Activated CD8-positive, alpha-beta memory T cell treated with anti-CD3 and anti-CD28 coated beads, Interleukin-2, amount 50 U/mL, for 24 hours (primary cell): ENCODE measurements at regions not wholly inside any gene's neighbourhood (a gene's known extent, or its start where the extent isn't known, plus 50 kb on each side); places are given as distances from the start of the nearest gene placed in this dataset.

Source experiments
- DNase-seq: peaks from one replicate; pipeline ENCODE4 v3.0.0-alpha.2; 2020; ENCODE audit errors: extremely low read depth

DNA sequence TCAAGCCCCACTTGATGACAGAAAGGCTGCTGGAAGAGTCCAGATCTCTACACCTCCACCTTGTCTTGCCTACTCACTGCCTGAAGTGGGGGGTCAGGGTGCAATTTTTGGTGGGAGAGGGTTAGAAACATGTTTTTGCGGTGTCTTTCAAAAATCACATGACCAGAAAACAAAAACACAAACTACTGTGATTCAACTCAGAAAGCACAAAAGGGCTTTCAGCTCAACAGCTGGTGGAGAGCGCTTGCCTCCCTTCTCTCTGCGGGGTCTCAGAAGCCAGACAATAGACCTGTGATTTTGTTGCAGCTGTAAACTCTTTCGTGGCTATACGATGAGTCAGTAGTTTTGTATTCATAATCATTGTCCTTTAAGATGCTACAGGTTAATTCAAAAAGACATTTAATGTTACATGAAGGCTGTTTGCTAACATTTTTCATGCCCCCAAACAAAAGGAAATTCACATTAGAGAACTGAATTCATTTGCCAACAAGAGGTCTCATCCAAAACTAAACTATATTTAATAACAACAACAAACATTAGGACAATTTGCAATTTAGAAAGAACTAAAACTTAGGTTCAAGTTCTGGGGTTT lies 172.6 kb upstream of the RAI14 start:
- DNase-seq, result no peak

DNA sequence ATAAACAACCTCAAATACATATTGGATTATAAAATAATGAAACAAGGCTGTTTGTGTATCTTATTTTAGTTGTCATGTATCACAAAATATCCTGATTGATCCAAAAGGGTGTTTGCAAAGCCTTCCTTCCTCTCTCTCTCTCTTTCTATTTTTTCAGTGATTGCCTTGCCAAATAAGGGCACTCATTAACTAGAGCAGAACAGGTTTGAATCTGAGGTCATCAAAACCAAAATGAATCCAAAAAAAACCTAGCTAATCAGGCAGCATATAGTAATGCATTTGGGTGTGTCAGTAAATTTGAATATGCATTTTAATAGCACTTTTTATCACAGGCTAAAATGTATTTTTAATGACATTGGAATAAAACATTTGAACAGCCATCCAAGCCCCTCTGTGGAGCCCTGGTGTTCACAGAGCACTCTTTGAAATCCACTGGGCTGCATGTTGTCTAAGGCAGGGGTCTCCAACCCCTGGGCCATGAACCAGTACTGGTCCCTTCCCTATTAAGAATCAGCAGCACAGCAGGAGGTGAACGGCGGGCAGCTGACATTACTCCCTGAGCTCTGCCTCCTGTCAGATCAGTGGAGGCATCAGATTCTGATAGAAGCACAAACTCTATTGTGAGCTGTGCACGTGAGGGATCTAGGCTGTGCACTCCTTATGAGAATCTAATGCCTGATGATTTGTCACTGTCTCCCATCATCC lies 171.8 kb upstream of the RAI14 start:
- DNase-seq, result no peak

DNA sequence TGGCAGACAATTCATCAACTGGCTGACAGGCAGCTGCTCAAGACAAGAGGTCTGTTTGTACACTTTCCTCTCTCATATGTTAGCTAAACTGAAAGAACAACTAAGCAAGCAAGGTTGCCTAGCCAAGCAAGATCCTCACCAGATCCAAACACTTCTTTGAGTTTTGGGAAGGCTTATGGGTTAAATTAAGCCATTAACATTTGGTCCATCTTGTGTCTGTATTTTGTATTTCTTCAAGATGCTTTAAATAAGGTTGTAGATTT lies 170.4 kb upstream of the RAI14 start:
- no peak for DNase-seq

DNA sequence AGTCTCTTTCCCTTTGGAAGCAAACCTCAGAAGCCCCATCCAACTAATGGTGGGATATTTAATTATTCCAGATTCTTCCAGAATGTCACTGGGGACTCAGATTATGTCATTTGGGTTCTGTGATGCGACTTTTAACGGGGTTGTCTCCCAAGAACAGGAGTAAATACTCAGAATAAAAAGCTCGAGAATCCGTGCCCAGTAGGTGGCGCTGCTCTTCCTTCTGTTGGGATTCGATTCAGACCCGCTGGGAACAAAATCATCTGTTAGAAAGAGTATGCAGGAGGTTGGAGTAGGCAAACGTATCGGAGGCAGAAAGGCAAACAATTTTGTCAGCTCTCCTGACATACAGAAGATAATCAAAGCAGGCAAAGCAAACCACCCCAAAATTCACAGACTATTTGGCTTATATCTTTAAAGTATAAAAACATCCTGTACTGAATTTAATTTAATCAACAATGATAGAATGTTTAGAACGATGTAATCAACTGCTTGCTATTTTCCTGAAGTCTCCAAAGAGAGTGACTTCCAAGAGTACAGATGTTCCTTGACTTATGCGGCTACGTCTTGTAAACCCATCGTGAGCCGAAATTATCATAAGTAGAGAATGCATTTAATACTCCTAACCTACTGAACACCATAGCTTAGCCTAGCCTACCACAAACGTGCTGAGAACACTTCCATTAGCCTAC lies 169.8 kb upstream of the RAI14 start:
- DNase-seq, result peak; percentile 30

DNA sequence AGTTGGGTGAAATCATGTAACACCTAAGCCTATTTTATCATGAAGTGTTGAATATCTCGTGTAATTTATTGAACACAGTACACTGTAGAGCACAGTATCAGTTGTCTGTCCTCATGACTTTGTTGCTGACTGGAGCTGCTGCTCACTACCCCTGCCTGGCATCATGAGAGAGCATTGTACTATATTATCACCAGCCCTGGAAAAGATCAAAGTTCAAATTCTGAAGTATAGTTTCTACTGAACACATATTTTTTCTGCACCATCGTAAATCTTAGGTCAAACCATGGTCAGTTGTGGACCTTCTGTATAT lies 169.3 kb upstream of the RAI14 start:
- no peak for DNase-seq

DNA sequence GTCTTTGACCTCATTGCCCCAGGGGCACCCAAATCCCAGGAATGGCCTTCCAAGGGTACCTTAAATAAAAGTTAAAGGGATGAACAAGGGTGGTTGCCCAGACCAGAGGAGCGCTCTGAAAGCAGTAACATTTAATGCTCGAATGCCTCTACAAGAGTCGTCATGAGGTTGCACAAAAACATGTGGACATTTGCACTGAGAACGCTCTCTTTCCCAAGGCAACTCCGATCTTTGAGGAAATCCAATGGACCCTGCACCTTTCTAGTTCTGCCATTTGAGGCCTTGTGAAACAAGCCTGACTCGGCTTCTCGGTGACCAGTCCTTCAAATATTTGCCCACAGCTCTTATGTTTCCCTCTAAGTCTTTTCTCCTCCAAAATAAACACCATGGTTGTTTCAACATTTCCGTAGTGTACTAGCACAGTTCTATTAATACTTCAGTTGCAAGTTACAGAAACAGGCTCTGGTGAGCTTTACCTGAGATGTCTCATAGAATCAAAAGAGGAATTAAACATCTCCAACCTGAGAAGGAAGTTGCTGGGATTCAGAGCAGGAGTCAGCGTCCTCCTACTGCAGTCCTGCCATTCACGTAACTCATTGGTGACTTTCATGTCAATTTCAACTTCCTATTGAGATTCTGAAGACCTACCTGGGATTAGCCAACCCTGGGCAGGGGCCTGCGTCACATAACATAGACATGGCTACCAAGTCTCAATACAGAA lies 168.8 kb upstream of the RAI14 start:
- no peak for DNase-seq

DNA sequence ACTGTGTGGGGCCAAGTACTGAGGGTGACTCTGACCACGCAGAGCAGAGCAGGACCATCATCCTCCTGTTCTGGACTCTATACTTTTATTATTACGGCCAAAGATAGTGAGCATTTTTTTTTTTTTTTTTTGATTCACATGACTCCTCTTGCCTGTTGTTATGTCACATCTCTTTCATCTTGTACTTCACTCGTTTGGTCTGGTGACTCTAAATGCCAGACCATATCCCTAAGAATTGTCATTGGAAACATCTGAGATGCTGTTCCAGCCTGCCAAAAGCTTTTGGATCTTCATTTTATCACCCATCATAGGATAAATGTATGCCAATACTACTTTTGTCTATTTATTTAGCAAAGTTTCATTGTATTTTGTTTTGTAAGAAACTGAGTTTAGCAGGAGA lies 168.2 kb upstream of the RAI14 start:
- DNase-seq, result no peak

DNA sequence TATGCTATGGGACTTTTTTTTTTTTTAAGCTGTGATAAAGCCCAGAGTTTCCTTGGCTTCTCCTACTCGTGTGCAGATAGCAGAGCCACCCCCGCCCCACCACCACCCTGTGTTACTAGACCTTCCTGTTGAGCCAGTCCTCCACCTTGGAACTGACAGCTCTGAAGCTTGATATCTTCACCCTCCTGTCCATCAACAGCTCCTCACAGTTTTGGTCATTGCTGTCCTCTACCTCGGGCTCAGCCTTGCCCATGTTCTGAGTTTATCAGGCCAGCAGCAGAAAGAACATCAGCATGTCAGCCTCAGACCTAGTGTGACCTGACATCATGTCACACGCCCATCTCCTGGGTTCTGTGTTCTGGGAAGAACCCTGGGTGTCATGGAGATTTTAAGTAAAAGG lies 167.1 kb upstream of the RAI14 start:
- DNase-seq, result no peak

DNA sequence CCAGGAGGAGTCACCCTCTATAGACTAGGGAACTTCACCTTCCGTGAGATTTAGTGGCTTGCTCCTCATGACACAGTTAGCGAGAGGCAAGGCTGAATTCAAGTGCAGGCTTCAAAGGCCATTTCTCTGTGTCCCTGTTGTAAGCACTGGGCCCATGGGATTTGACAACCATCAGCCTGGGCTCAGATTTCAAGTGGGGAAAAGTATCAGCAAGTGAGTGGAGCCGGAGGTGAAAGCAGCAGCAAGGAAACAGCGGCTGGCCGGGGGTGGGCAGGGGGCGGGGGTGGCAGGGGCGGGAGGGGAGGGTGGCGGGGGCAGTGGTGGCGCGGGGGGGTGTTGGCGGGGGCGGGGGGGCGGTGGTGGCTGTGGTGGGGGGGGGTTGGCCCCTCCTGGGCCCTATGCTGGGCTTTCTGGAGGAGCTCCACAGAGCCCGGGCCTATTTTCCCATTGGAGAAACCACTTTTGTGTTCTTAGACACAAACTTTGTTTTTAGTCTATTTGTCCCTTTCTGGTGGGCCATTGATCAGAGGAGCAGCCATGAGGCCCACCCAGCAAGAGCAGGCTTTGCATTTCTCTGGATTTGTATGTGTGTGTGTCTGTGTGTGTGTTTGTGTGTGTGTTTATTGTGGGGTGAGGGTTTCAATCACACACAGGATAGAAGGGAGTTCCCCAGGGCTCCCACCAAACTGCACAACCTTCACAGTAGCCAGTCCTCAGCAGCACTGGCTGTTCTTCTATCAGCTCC lies 165.4 kb upstream of the RAI14 start:
- DNase-seq, result no peak

DNA sequence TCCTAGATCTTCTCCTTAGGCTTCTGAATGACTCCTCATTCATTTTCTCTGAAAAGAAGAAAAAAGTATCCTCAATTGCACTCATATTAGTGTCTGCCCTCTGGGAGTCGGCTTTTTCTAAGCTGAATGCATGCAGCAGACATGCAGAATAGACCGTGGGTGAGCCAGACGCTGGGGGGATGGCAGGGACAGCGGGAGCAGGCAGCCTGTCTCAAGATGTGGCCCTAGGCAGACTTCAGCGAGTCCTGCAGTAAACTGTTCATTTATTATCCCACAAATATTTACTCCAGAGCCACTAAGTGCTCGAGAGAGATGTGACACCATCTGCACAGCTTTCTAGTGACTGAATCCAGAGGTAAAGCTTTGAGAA lies 164.9 kb upstream of the RAI14 start:
- DNase-seq, result no peak

DNA sequence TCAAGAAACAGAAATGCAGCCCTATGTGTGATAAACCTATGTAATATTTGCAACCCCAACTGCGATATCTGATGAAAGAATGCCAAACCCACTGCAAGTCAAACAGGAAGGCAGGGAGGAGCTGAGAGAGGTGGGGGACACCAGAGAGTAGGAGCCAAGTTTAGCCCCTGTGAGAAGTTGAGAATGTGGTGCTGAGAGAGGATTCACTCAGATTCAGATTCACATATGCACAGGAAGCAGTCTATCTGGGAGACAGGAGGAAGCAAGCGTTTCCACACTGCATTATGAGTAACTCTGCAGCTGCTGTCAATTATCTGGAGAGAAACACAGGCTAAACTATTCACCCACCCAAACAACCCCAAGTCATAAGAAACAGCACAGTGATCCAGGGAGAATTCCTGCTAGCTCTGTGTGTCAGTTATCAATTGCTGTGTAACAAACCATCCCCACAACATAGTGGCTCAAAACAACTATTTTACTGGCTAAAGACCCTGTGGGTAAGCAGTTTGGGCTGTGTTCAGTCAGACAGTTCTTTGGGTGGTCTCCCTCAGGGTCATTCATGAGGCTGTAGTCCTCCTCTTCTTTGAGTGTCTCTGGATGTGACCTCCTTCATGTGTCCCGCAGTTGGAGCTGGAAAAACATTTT lies 161.9 kb upstream of the RAI14 start:
- no peak for DNase-seq

DNA sequence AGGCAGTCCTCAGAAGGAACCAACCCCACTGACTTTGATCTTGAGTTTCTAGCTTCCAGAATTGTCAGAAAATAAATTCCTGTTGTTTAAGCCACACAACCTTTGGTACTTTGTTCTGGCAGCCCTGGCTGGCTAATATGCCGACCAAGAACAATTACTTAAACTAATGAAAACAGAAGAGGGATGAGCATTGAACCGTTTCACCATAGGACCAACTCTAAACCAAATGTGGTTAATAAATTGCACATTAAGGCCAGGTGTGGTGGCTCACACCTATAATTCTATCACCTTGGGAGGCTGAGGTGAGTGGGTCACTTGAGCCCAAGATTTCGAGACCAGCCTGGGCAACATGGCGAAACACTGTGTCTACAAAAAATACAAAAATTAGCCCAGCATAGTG lies 160.9 kb upstream of the RAI14 start:
- DNase-seq, result no peak

DNA sequence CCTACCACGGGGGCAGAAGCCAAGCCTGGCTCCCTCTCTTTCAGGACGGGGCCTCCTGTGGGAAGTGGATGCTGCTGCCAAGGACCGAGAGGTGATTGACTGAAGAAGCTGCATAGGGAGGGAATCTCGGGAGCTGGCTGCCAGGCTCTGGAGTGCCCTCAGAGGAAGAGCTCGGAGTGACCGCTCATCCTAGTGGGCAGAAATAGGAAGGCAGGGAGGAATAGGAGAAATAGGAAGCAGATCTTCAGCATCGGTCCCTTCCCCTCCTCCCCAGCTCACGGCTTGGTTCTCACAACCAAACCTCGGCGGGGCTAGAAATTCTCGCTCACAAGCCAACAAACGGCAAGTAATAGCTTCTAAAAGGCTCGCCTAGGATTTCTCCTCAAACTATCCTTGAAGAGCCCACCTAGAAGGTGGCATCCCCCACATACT lies 159.9 kb upstream of the RAI14 start:
- no peak for DNase-seq

DNA sequence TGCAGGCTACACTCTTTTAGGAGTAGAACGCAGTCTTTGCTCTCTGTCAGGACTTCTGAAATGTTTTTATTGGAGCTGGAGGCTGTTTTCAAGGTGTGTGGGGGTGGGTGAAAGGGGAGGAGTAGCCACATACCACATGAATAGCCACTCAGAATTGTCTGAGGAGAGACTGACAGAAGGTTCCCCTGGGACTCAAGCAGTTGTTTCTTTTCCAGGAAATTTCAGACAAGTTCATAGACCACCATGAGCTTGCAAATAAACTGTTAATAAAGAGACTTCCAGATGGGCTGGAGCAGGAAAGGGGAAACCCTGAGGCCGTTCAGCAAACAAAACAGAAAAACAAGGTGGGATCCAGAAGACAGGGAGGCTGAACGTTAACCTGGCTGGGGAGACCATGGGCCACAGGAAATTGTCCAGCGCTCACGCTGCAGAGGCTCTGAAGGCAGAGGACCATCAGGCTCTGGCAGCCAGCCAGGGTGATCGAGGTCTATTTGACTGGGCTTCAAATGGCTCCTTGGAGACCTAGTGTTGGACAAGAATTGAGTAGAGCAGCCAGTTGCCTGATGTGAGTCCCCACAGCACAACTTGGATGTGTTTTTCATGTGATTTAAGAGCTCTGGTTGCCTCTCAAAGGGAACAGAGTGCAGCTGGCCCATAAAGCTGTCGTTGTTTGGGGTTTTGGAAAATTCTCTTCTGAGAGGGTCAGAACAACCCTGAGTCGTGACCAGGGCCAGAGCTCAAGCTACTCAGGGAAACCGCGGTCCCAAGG lies 159.2 kb upstream of the RAI14 start:
- no peak for DNase-seq

DNA sequence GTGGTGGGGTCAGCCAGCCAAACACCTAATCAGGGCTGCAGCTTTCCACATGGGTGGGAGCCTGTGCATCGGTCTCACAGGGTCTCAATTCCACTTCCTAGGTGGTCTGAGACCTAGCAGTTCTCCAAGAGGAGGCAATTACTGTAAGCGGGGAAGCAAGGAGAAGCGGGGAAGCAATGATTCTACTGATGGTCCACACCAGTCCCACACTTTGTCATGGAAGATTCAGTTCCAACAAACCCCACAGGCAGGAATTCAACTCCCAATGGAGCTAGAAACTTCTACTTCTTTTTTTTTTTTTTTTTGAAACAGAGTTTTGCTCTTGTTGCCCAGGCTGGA lies 158.7 kb upstream of the RAI14 start:
- DNase-seq, result no peak

DNA sequence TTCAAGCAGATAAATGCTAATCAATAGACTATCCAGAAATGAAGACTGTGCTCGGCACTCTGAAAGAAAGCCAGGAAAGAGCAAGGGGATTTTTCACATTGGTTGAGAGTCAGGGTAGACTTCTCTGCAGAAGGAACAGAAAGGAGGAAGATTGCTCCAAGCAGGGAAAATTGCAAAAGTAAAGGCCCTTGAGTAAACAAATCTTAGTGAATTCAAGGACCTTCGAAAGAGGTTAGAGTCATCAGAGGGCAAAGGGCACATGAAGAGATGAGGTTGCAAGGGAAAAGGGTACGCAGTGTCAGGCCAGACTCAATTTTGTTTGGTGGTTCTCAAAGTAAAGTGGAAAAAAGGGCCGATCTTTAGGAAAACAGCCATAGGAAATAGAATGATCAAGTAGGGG lies 157.6 kb upstream of the RAI14 start:
- no peak for DNase-seq

DNA sequence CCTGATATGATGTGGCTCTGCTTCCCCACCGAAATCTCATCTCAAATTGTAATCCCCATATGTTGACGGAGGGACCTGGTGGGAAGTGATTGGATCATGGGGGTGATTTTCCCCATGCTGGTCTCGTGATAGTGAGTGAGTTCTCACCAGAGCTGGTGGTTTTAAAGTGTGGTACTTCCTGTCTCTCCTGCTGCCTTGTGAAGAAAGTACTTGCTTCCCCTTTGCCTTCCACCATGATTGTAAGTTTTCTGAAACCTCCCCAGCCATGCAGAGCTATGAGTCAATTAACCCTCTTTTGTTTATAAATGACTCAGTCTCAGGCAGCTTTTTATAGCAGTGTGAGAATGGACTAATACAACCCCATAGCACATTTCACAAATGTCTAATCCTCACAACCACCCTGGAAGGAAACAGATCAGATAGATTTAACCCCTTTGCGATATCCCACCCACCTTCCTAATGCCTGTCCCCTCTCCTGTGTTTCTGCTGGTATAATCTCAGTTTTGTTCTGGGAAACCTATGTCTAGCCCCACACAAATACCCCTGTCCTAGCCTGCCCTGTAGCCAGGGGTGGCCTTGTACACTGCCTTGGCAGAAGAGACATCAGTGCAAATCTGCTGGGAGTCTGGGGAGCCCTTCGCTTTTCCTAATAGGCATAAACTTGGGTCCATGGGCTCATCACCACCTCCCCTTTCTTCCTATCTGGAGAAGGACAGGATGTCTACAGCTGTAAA lies 157.0 kb upstream of the RAI14 start:
- no peak for DNase-seq

DNA sequence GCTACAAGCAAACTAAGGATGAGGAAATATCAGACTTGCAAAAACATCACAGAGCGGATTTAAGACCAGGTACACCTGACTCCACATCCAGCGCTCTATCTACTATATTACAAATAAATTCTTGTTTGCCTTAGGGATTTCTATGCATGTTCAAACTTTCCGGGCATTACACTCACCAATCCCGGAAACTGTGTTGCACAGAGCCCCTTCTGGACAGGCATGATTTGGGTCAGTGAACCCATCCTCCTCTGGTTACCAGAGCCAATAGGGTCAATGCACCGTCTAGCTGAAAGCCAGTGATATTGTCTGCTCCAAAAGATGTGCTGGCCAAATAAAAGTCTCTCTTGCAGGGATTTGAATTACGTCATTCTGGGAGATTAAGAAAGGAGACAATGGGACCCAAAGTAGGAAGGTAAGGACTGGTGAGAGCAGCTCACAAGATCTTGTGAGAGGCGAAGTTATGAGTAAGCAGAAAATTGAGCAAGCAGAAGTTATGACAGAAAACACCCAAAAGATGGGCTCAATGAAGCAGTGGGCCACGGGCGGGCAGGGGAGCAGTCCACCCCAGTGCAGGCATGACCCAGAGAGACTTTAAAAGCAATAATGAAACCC lies 155.8 kb upstream of the RAI14 start:
- DNase-seq, result no peak

DNA sequence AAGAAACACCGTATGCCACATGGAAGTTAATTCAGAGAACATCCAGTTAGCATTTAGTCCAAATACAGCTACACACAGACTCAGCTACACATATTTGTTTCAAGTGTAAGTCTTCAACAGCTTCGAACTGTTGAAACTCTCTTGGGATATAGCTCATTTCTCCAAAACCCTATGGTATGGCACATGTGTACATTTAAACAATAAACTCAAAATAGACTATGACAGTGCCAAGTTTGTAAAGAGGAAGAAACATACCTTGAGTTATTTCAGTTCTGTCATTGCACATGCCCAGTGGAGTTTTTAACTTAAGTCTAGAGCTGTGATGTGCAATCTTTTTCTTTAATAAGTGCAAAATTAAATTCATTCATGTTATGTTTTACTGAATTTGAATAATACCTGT lies 155.1 kb upstream of the RAI14 start:
- DNase-seq, result no peak

DNA sequence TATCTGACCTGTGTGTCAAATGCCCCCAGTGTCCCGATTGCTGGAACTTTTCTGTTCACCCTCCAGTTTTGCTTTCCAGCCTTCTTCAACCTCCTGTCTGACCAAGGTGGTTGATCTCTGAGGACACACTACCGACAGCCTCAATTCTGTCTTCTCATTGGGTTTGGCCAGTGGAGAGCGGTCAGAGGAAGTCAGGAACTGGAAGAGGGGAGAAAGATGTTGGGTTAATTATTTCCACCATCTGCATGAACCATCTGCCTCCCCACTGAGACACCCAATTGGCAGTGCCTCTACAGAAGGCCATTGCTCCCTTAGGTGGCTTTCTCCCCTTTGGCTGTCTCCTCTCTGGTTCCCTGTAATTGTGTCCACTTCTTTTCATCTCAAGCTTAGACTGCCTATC lies 154.3 kb upstream of the RAI14 start:
- no peak for DNase-seq
